ENCODE measurements at regions not wholly inside any gene's neighbourhood (a gene's known extent, or its start where the extent isn't known, plus 50 kb on each side); places are given as distances from the start of the nearest gene placed in this dataset.

- Mint-ChIP-seq H3K27me3 (ENCODE audit: low read depth) (no peaks in the 10 kb centered on the region), H3K27ac (peak overlapping the region in 1 of 3 experiments; percentile 19; a peak in 1 of 7 replicates), H3K36me3 (ENCODE audit: insufficient read depth in 1 of 3, low read depth in 3 of 3) (peaks cover 9 to 18% (median 11%) of the 10 kb centered on the region in 3 experiments; a peak in 6 of 7 replicates), H3K4me1 (peaks cover 0 to 5% of the 10 kb centered on the region in 2 experiments; a peak in 1 of 4 replicates), H3K9me3 (peaks cover 17 to 18% of the 10 kb centered on the region in 2 experiments), H3K4me3 (no peak overlapping the region)
- H2BK120ac ChIP-seq (ENCODE audit: low read depth, low read length, poor library complexity, severe bottlenecking): no peak overlapping the region
- no peak overlapping the region for H2BK5ac ChIP-seq (ENCODE audit: insufficient read length, low read length)
- no peak overlapping the region for H3T11ph ChIP-seq (ENCODE audit: low read length)
- no peaks in the 10 kb centered on the region for H3K4me1 ChIP-seq (ENCODE audit: insufficient read depth, low read length)
- no peak overlapping the region for H3K14ac ChIP-seq (ENCODE audit: insufficient read depth, low read length)
- no peak overlapping the region for H4K91ac ChIP-seq (ENCODE audit: insufficient read length, low read depth, low read length)
- H4K8ac ChIP-seq (replicated peaks; ENCODE audit: insufficient read length, low read depth, low read length): no peak overlapping the region
- no peak overlapping the region for H2AFZ ChIP-seq (ENCODE audit: low read length)
- H3K18ac ChIP-seq (ENCODE audit: insufficient read length, low read depth, low read length): no peak overlapping the region
- H3K27ac ChIP-seq (ENCODE audit: insufficient read length, low read depth, low read length): no peak overlapping the region
- H3K23ac ChIP-seq (ENCODE audit: insufficient read length, low read depth, low read length): no peak overlapping the region
- no peak overlapping the region for H3K9ac ChIP-seq (ENCODE audit: extremely low read depth, insufficient read length, low read length)
- no peak overlapping the region for H2BK20ac ChIP-seq (ENCODE audit: low read depth, low read length, poor library complexity, severe bottlenecking)
- no peak for TF ChIP-seq CTCF (conservative IDR thresholded peaks at IDR 0.05)
- no peak overlapping the region for H2BK12ac ChIP-seq (ENCODE audit: insufficient read length, low read depth, low read length)
- H3K27me3 ChIP-seq (ENCODE audit: insufficient read depth, low read length): no peaks in the 10 kb centered on the region
- DNase-seq: no peak
- H3K56ac ChIP-seq (ENCODE audit: insufficient read length, low read depth, low read length): no peak overlapping the region
- H3K79me2 ChIP-seq (ENCODE audit: insufficient read depth, low read length): no peaks in the 10 kb centered on the region
- no peaks in the 10 kb centered on the region for H3K79me1 ChIP-seq (ENCODE audit: insufficient read depth, low read depth, low read length, poor library complexity, severe bottlenecking)
- no CpG with 5 or more reads among the region's 3 CpGs for WGBS (ENCODE audit: extremely low coverage, insufficient read length, low lambda C conversion rate)
- no peaks in the 10 kb centered on the region for H4K20me1 ChIP-seq (ENCODE audit: control insufficient read depth, insufficient read depth, insufficient read length)
- H3K23me2 ChIP-seq (ENCODE audit: insufficient read length, low read depth, low read length, poor library complexity, severe bottlenecking): no peaks in the 10 kb centered on the region
- H3K4ac ChIP-seq (ENCODE audit: low read depth, low read length): no peak overlapping the region
- H4K5ac ChIP-seq (ENCODE audit: insufficient read length, low read depth, low read length): no peak overlapping the region
- no peak overlapping the region for H3K4me2 ChIP-seq (ENCODE audit: insufficient read depth, insufficient read length, low read length)
- no peaks in the 10 kb centered on the region for H3K9me3 ChIP-seq (ENCODE audit: control insufficient read depth, low read depth, low read length)
- H2AK5ac ChIP-seq (ENCODE audit: insufficient read length, low read length): no peak overlapping the region
- no peak overlapping the region for H2BK15ac ChIP-seq (ENCODE audit: low read depth, low read length)
Observed at GRCh38 chr16:64182985-64183384, 938.9 kb downstream of the CDH11 start.

All from H9 (cell line).